ENCODE measurements at regions not wholly inside any gene's neighbourhood (a gene's known extent, or its start where the extent isn't known, plus 50 kb on each side); places are given as distances from the start of the nearest gene placed in this dataset.
A peak's percentile ranks its signal among the peaks of the same experiment; 100 is the strongest.

- no peak for TF ChIP-seq POLR2A (IDR thresholded peaks at IDR 0.05)
- no peak for TF ChIP-seq CTCF (IDR thresholded peaks at IDR 0.05)
- DNase-seq: peak in 1 of 7 donors; percentile 12
Observed at GRCh38 chr9:89770531-89771174, 165.8 kb downstream of the GADD45G start.

GRCh38 chr9:89771205-89771604 lies 166.4 kb downstream of the GADD45G start:
- H3K27me3 ChIP-seq: no peaks in the 10 kb centered on the region
- DNase-seq: peak in 1 of 7 donors; percentile 2
- intact Hi-C loops (cut with DNase I): no loop called here
- 75 to 84% (median 82%) methylated on average over 2 to 4 of the region's 4 CpGs for WGBS, 4 donors
- H3K36me3 ChIP-seq (replicated peaks in 1 of 2): no peaks in the 10 kb centered on the region
- H3K4me1 ChIP-seq (replicated peaks in 1 of 2): no peaks in the 10 kb centered on the region
- H3K4me3 ChIP-seq: no peak overlapping the region
- no peaks in the 10 kb centered on the region for H3K9me3 ChIP-seq (replicated peaks in 1 of 3)
- TF ChIP-seq CTCF (IDR thresholded peaks at IDR 0.05) (no peak), POLR2A (IDR thresholded peaks at IDR 0.05) (no peak)
- H3K27ac ChIP-seq: no peak overlapping the region

More at GRCh38 chr9:89770531-89771174, 165.8 kb downstream of the GADD45G start:
- Histone ChIP-seq H3K27me3 (no peaks in the 10 kb centered on the region), H3K27ac (no peak overlapping the region), H3K4me1 (replicated peaks in 1 of 2) (no peaks in the 10 kb centered on the region), H3K9me3 (replicated peaks in 1 of 3) (no peaks in the 10 kb centered on the region), H3K4me3 (no peak overlapping the region), H3K36me3 (replicated peaks in 1 of 2) (no peaks in the 10 kb centered on the region)
- WGBS, 4 donors: 84 to 91% (median 86%) methylated on average over 4 to 8 of the region's 8 CpGs
- intact Hi-C loops (cut with DNase I): no loop called here

GRCh38 chr9:89773170-89773569 lies 168.4 kb downstream of the GADD45G start:
- no peak for DNase-seq
- intact Hi-C loops (cut with DNase I): no loop called here
- TF ChIP-seq CTCF (IDR thresholded peaks at IDR 0.05) (no peak), POLR2A (IDR thresholded peaks at IDR 0.05) (no peak)
- H3K27ac ChIP-seq: no peak overlapping the region
- no peaks in the 10 kb centered on the region for H3K9me3 ChIP-seq (replicated peaks in 1 of 3)
- H3K4me3 ChIP-seq: no peak overlapping the region
- H3K36me3 ChIP-seq (replicated peaks in 1 of 2): no peaks in the 10 kb centered on the region
- H3K4me1 ChIP-seq (replicated peaks in 1 of 2): no peaks in the 10 kb centered on the region
- WGBS, 4 donors: 81 to 94% (median 84%) methylated on average over 7 to 8 of the region's 8 CpGs
- H3K27me3 ChIP-seq: no peaks in the 10 kb centered on the region

- no peaks in the 10 kb centered on the region for H3K27me3 ChIP-seq
- H3K36me3 ChIP-seq (replicated peaks in 1 of 2): no peaks in the 10 kb centered on the region
- no peaks in the 10 kb centered on the region for H3K9me3 ChIP-seq (replicated peaks in 1 of 3)
- TF ChIP-seq CTCF (IDR thresholded peaks at IDR 0.05): no peak
- no peak for TF ChIP-seq POLR2A (IDR thresholded peaks at IDR 0.05)
- H3K27ac ChIP-seq: no peak overlapping the region
- DNase-seq: no peak
- WGBS, 4 donors: 90 to 98% (median 95%) methylated on average over 5 to 7 of the region's 7 CpGs
- no peak overlapping the region for H3K4me3 ChIP-seq
- intact Hi-C loops (cut with DNase I): no loop called here
- H3K4me1 ChIP-seq (replicated peaks in 1 of 2): no peaks in the 10 kb centered on the region
Observed at GRCh38 chr9:89774858-89775370, 170.1 kb downstream of the GADD45G start.
